B cell (primary cell): ENCODE measurements at regions not wholly inside any gene's neighbourhood (a gene's known extent, or its start where the extent isn't known, plus 50 kb on each side); places are given as distances from the start of the nearest gene placed in this dataset.

Experiments used
- ATAC-seq: fragments of 200-7000 bp; cut with Tn5 transposase; one replicate; pipeline ENCODE4 v1.10.0; 2021; ENCODE audit warnings: low read depth, mild to moderate bottlenecking, moderate number of reproducible peaks, moderate library complexity
- CTCF ChIA-PET: fragments of 350-600 bp; sonication (Branson Sonifier 250); formaldehyde crosslinking; loops from one replicate; lab custom pipeline; 2021; ENCODE audit warnings: antibody characterized with exemption, inconsistent platforms; lab: Charles Lee
- POLR2A ChIA-PET: fragments of 350-600 bp; sonication (Branson Sonifier 250); formaldehyde crosslinking; loops from one replicate; lab custom pipeline; 2021; ENCODE audit warnings: antibody characterized with exemption; lab: Charles Lee
- DNase-seq: peaks from one replicate; pipeline ENCODE4 v3.0.0; 2013
- H2AFZ ChIP-seq: 2 replicates; pipeline ENCODE4 v1.6.1; 2012; ENCODE audit warnings: mild to moderate bottlenecking, low read depth, low read length; ENCODE audit not compliant: insufficient read depth, poor library complexity, severe bottlenecking
- H3K27ac ChIP-seq, 2 donors: 1 replicate in 1 of 2; 2 replicates in 1 of 2; pipeline ENCODE4 v1.5.1; 2012 to 2013; ENCODE audit warnings: low read length in 2 of 2, mild to moderate bottlenecking in 2 of 2, moderate library complexity in 1 of 2
- H3K27me3 ChIP-seq, 4 experiments: fragments of 200-600 bp in 1 of 4; sonication (generic) in 1 of 4; replicated peaks in 1 of 4; 1 replicate in 2 of 4; 2 replicates in 2 of 4; pipeline versions ENCODE4 v1.6.1 to v1.7.0; 2013 to 2016; ENCODE audit warnings: low read length in 3 of 4, mild to moderate bottlenecking in 2 of 4, mixed read lengths in 1 of 4, moderate library complexity in 1 of 4; ENCODE audit not compliant: insufficient read depth in 4 of 4, control insufficient read depth in 3 of 4; ENCODE audit errors: control extremely low read depth in 1 of 4
- H3K36me3 ChIP-seq, 2 experiments: replicated peaks in 1 of 2; 1 replicate in 1 of 2; 2 replicates in 1 of 2; pipeline versions ENCODE4 v1.6.1 to v1.7.1; 2013; ENCODE audit warnings: low read length in 1 of 2; ENCODE audit not compliant: insufficient read depth in 2 of 2, control insufficient read depth in 1 of 2; ENCODE audit errors: control extremely low read depth in 1 of 2, extremely low read depth in 1 of 2
- H3K4me1 ChIP-seq, 2 donors: fragments of 200-600 bp in 1 of 2; sonication (generic) in 1 of 2; 1 replicate in 1 of 2; 2 replicates in 1 of 2; pipeline versions ENCODE4 v1.5.1 to v1.6.1; 2013 to 2017; ENCODE audit warnings: low read length in 2 of 2; ENCODE audit not compliant: control insufficient read depth in 2 of 2, insufficient read depth in 2 of 2
- H3K4me2 ChIP-seq: replicated peaks from 2 replicates; pipeline ENCODE3; 2012; ENCODE audit warnings: mild to moderate bottlenecking, low read depth, low read length; ENCODE audit not compliant: poor library complexity, severe bottlenecking
- H3K4me3 ChIP-seq, 5 experiments: fragments of 200-600 bp in 1 of 5; sonication (generic) in 1 of 5; 1 replicate in 3 of 5; 2 replicates in 2 of 5; pipeline versions ENCODE4 v1.5.1 to v1.7.0; 2011 to 2016; ENCODE audit warnings: low read length in 4 of 5, mild to moderate bottlenecking in 4 of 5, low read depth in 2 of 5, control low read depth in 1 of 5, moderate library complexity in 1 of 5; ENCODE audit not compliant: insufficient read depth in 1 of 5; ENCODE audit errors: control extremely low read depth in 1 of 5, extremely low read depth in 1 of 5
- H3K79me2 ChIP-seq: fragments of 200-600 bp; sonication (generic); one replicate; pipeline ENCODE4 v1.6.0; 2016; ENCODE audit warnings: low read length; ENCODE audit not compliant: control insufficient read depth, insufficient read depth
- H3K9ac ChIP-seq: fragments of 200-600 bp; sonication (generic); 2 replicates; pipeline ENCODE4 v1.6.1; 2017; ENCODE audit warnings: mild to moderate bottlenecking, low read length, moderate library complexity
- H3K9me3 ChIP-seq, 3 donors: one replicate each; pipeline versions ENCODE4 v1.6.1 to v1.7.1; 2013; ENCODE audit warnings: low read length in 2 of 3; ENCODE audit not compliant: control insufficient read depth in 2 of 3, insufficient read depth in 1 of 3; ENCODE audit errors: control extremely low read depth in 1 of 3
- H4K20me1 ChIP-seq: 2 replicates; pipeline ENCODE4 v1.6.0; 2012; ENCODE audit warnings: mild to moderate bottlenecking, low read length; ENCODE audit not compliant: insufficient read depth, control insufficient read depth, poor library complexity, severe bottlenecking
- H3K27ac Mint-ChIP-seq: one replicate; pipeline ENCODE4 v1.8.0; 2021; ENCODE audit warnings: mixed read lengths
- H3K27me3 Mint-ChIP-seq: one replicate; pipeline ENCODE4 v1.8.0; 2021; ENCODE audit warnings: mixed read lengths
- H3K4me1 Mint-ChIP-seq: one replicate; pipeline ENCODE4 v1.8.0; 2021; ENCODE audit warnings: mixed read lengths
- H3K4me3 Mint-ChIP-seq: one replicate; pipeline ENCODE4 v1.8.0; 2021; ENCODE audit warnings: mixed read lengths
- H3K9me3 Mint-ChIP-seq: one replicate; pipeline ENCODE4 v1.8.0; 2022; ENCODE audit warnings: mixed read lengths; ENCODE audit not compliant: insufficient read depth
- EZH2 ChIP-seq: IDR thresholded peaks from 2 replicates; pipeline ENCODE4 v1.6.1; 2012; ENCODE audit warnings: borderline replicate concordance, low read depth, mild to moderate bottlenecking, moderate library complexity, low read length; ENCODE audit not compliant: insufficient read depth, poor library complexity, severe bottlenecking
- WGBS: methylation state at CpG from one replicate; pipeline ENCODE4 v1.1.5; 2013; ENCODE audit warnings: missing lambda C conversion rate; ENCODE audit not compliant: insufficient coverage; 5-methylcytosine and 5-hydroxymethylcytosine counted together
- intact Hi-C: fragments of 100-400 bp; cut with micrococcal nuclease; formaldehyde crosslinking; loops from one replicate; pipeline ENCODE4 v1.10.0; 2022
- TF ChIP-seq, protein P1 (sequence below): fragments of 200-600 bp; IDR thresholded peaks from one replicate; pipeline ENCODE4 v1.8.0; 2022; ENCODE audit warnings: antibody characterized with exemption, mild to moderate bottlenecking

DNA sequence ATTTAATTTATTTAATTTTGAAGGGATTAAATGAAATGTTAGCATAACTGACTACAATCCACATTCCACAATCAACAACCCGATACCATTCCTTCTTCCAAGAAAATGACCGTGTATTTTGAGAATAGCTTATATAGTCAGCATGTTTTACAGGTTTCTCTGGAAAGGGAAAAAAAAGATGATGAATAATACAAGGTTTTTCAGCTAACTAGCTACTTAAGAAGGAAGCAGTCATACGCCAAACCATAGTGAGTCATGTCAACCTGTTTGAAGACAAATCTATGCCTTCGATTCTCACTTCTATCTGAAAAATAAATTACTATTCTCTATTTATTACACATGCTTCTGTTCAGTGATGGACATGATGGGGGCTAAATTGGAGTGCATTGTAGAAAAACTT lies 258.6 kb downstream of the EFNB2 start:
- ChIA-PET POLR2A (no interaction called here), CTCF (no interaction called here)
- Mint-ChIP-seq H3K27me3 (no peaks in the 10 kb centered on the region), H3K4me3 (no peak overlapping the region), H3K4me1 (no peaks in the 10 kb centered on the region), H3K9me3 (no peaks in the 10 kb centered on the region), H3K27ac (no peak overlapping the region)
- no CpG with 5 or more reads among the region's 4 CpGs for WGBS
- Histone ChIP-seq H3K4me1 (no peaks in the 10 kb centered on the region), H3K79me2 (no peaks in the 10 kb centered on the region), H3K9ac (no peak overlapping the region), H3K36me3 (no peaks in the 10 kb centered on the region), H3K9me3 (no peaks in the 10 kb centered on the region), H3K27me3 (no peaks in the 10 kb centered on the region), H3K4me2 (no peak overlapping the region), H4K20me1 (no peaks in the 10 kb centered on the region), H3K27ac (no peak overlapping the region), H2AFZ (no peak overlapping the region), H3K4me3 (no peak overlapping the region)
- DNase-seq (no peak), ATAC-seq (no peak)
- TF ChIP-seq EZH2 = no peak
- TF ChIP-seq, protein P1, sequence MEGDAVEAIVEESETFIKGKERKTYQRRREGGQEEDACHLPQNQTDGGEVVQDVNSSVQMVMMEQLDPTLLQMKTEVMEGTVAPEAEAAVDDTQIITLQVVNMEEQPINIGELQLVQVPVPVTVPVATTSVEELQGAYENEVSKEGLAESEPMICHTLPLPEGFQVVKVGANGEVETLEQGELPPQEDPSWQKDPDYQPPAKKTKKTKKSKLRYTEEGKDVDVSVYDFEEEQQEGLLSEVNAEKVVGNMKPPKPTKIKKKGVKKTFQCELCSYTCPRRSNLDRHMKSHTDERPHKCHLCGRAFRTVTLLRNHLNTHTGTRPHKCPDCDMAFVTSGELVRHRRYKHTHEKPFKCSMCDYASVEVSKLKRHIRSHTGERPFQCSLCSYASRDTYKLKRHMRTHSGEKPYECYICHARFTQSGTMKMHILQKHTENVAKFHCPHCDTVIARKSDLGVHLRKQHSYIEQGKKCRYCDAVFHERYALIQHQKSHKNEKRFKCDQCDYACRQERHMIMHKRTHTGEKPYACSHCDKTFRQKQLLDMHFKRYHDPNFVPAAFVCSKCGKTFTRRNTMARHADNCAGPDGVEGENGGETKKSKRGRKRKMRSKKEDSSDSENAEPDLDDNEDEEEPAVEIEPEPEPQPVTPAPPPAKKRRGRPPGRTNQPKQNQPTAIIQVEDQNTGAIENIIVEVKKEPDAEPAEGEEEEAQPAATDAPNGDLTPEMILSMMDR = no peak
- intact Hi-C loops = no loop called here

DNA sequence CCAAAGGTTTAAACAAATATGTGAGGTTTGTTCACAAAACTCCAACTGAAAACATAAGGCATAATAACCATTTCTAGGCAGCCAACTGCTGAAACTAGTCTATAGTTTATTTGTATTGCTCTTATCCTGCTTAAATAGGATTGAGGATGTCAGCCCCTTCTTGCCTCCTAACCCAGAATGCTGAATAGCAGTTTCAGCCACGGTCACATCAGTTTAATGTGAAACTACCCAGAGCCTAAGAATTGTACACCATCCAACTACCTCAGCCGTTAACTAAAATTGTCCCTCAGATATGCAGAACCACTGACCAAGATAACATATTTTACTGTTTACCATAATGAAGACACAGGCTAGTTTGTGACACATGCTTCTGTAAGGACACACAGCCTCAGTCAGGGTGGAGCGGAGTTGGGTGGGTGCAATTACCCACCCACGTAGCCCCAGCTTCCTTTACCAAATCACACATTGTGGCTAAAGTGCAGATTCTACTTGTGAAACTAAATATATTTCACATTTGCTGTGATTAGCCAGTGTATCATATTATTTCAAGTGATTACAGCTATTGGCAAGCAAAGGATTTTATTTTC lies 259.9 kb downstream of the EFNB2 start:
- intact Hi-C loops = no loop called here
- Histone ChIP-seq H3K4me3 (no peak overlapping the region), H2AFZ (no peak overlapping the region), H3K9me3 (peaks cover 0 to 1% (median 0%) of the 10 kb centered on the region in 3 donors), H3K27me3 (no peaks in the 10 kb centered on the region), H3K36me3 (no peaks in the 10 kb centered on the region), H4K20me1 (no peaks in the 10 kb centered on the region), H3K4me1 (no peaks in the 10 kb centered on the region), H3K79me2 (no peaks in the 10 kb centered on the region), H3K4me2 (no peak overlapping the region), H3K27ac (no peak overlapping the region), H3K9ac (no peak overlapping the region)
- Mint-ChIP-seq H3K4me1 (no peaks in the 10 kb centered on the region), H3K27me3 (no peaks in the 10 kb centered on the region), H3K27ac (no peak overlapping the region), H3K9me3 (no peaks in the 10 kb centered on the region), H3K4me3 (no peak overlapping the region)
- no peak for ATAC-seq
- CTCF ChIA-PET = no interaction called here
- TF ChIP-seq EZH2 = no peak
- TF ChIP-seq, protein P1 = no peak
- POLR2A ChIA-PET = no interaction called here
- no peak for DNase-seq
- 81% methylated on average over 2 of the region's 4 CpGs for WGBS
